ENCODE measurements at regions not wholly inside any gene's neighbourhood (a gene's known extent, or its start where the extent isn't known, plus 50 kb on each side); places are given as distances from the start of the nearest gene placed in this dataset.

DNA sequence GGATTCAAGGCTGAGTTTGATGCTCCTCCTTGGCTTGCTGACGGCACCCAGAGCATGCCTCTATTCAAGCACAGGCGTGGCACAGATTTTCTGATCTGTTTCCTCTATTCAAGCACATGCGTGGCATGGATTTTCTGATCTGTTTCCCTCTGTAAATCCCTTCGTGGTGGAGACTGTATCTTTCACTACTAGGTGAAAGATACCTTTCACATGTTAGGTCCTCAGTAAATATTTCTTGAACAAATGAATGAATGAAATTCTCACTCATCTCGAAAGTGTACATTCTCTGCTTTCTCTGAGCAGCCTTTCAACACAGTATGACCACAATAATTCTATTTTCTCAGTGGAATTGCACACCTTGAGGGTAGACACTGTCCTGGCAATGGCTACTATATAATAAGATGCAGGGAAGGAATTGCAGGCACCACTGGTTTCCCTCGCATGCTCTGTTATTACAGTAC, 72.6 kb upstream of the F13A1 start (continued):
- TF ChIP-seq, protein P1, sequence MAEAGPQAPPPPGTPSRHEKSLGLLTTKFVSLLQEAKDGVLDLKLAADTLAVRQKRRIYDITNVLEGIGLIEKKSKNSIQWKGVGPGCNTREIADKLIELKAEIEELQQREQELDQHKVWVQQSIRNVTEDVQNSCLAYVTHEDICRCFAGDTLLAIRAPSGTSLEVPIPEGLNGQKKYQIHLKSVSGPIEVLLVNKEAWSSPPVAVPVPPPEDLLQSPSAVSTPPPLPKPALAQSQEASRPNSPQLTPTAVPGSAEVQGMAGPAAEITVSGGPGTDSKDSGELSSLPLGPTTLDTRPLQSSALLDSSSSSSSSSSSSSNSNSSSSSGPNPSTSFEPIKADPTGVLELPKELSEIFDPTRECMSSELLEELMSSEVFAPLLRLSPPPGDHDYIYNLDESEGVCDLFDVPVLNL (CRISPR knock-in tag; IDR thresholded peaks at IDR 0.05; ENCODE audit: borderline replicate concordance, low read depth), result no peak
- no peak for TF ChIP-seq TEAD4 (CRISPR knock-in tag; IDR thresholded peaks at IDR 0.05)

DNA sequence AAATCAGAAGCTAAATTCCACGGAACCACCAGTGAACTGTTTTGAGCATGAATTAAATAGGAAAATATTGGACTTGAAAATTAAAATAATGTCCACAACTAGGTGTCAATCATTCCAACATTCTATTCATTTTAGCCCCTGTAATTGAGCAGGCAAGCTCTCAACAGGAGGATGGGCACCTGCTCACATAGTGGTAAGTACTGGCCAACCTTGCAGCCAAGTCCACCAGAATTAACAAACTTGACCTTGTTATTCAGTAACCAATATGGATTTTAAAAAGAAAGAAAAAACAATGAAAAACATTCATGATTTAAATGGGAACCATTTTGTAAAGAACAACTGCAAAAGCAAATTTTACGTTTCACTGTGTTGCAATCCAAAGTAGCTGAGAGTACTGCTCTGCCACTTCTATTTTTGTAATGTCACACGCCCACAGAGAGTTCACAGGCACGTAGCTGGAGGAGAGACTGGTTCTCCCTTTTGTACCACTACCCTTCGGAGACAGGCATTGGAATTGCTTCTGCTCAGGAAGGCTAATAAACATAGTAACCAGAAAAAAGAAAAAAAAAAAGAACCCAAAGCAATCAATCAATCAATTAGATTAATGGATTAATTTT, 75.2 kb upstream of the F13A1 start:
- no peaks in the 10 kb centered on the region for H3K36me3 Mint-ChIP-seq
- no peaks in the 10 kb centered on the region for H3K9me3 Mint-ChIP-seq
- TF ChIP-seq, protein P2, sequence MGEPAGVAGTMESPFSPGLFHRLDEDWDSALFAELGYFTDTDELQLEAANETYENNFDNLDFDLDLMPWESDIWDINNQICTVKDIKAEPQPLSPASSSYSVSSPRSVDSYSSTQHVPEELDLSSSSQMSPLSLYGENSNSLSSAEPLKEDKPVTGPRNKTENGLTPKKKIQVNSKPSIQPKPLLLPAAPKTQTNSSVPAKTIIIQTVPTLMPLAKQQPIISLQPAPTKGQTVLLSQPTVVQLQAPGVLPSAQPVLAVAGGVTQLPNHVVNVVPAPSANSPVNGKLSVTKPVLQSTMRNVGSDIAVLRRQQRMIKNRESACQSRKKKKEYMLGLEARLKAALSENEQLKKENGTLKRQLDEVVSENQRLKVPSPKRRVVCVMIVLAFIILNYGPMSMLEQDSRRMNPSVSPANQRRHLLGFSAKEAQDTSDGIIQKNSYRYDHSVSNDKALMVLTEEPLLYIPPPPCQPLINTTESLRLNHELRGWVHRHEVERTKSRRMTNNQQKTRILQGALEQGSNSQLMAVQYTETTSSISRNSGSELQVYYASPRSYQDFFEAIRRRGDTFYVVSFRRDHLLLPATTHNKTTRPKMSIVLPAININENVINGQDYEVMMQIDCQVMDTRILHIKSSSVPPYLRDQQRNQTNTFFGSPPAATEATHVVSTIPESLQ (CRISPR knock-in tag; IDR thresholded peaks at IDR 0.05), result no peak
- no peak for TF ChIP-seq ZNF425 (CRISPR knock-in tag; conservative IDR thresholded peaks at IDR 0.05)
- no peak for TF ChIP-seq SP1 (CRISPR knock-in tag; conservative IDR thresholded peaks at IDR 0.05)
- TF ChIP-seq CREM (CRISPR knock-in tag; IDR thresholded peaks at IDR 0.05), result no peak
- no peak for TF ChIP-seq ZNF416 (CRISPR knock-in tag; IDR thresholded peaks at IDR 0.05)
- TF ChIP-seq, protein P3, sequence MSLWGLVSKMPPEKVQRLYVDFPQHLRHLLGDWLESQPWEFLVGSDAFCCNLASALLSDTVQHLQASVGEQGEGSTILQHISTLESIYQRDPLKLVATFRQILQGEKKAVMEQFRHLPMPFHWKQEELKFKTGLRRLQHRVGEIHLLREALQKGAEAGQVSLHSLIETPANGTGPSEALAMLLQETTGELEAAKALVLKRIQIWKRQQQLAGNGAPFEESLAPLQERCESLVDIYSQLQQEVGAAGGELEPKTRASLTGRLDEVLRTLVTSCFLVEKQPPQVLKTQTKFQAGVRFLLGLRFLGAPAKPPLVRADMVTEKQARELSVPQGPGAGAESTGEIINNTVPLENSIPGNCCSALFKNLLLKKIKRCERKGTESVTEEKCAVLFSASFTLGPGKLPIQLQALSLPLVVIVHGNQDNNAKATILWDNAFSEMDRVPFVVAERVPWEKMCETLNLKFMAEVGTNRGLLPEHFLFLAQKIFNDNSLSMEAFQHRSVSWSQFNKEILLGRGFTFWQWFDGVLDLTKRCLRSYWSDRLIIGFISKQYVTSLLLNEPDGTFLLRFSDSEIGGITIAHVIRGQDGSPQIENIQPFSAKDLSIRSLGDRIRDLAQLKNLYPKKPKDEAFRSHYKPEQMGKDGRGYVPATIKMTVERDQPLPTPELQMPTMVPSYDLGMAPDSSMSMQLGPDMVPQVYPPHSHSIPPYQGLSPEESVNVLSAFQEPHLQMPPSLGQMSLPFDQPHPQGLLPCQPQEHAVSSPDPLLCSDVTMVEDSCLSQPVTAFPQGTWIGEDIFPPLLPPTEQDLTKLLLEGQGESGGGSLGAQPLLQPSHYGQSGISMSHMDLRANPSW (CRISPR knock-in tag; conservative IDR thresholded peaks at IDR 0.05; ENCODE audit: low read depth), result no peak
- no peak for TF ChIP-seq SMAD3 (CRISPR knock-in tag; IDR thresholded peaks at IDR 0.05; ENCODE audit: borderline replicate concordance)
- no peak for TF ChIP-seq CTCF (IDR thresholded peaks at IDR 0.05)
- no peak for TF ChIP-seq ZNF263 (CRISPR knock-in tag; IDR thresholded peaks at IDR 0.05; ENCODE audit: low read depth)
- TF ChIP-seq RORB (CRISPR knock-in tag; IDR thresholded peaks at IDR 0.05), result no peak
- TF ChIP-seq AFF4 (CRISPR knock-in tag; IDR thresholded peaks at IDR 0.05; ENCODE audit: borderline replicate concordance), result no peak
- no peak for TF ChIP-seq JAZF1 (CRISPR knock-in tag; IDR thresholded peaks at IDR 0.05)
- no peak for TF ChIP-seq ZMAT4 (CRISPR knock-in tag; IDR thresholded peaks at IDR 0.05)
- ChIA-PET POLR2A (no interaction called here), CTCF (no interaction called here)
- DNase-seq (ENCODE audit: low spot score) (no peak), ATAC-seq (no peak)
- no peaks in the 10 kb centered on the region for H3K27me3 Mint-ChIP-seq (ENCODE audit: low read depth)
- peaks cover 2% of the 10 kb centered on the region; the same call in 1 of the 2 replicates for H3K4me1 Mint-ChIP-seq
- H3K4me3 Mint-ChIP-seq, result no peak overlapping the region
- H3K27ac Mint-ChIP-seq, result no peak overlapping the region
